Nucleus accumbens (tissue), 56 donors: ENCODE measurements at regions not wholly inside any gene's neighbourhood (a gene's known extent, or its start where the extent isn't known, plus 50 kb on each side); places are given as distances from the start of the nearest gene placed in this dataset.
"Not testable (repeated sequence)": the region's sequence is repeated elsewhere in the genome, so short reads cannot be mapped to it uniquely, and the experiment has no call there.

Experiments used
- DNase-seq, 56 donors: peaks; one replicate each; lab custom pipeline; 2025; lab: John Stamatoyannopoulos, UW

DNA sequence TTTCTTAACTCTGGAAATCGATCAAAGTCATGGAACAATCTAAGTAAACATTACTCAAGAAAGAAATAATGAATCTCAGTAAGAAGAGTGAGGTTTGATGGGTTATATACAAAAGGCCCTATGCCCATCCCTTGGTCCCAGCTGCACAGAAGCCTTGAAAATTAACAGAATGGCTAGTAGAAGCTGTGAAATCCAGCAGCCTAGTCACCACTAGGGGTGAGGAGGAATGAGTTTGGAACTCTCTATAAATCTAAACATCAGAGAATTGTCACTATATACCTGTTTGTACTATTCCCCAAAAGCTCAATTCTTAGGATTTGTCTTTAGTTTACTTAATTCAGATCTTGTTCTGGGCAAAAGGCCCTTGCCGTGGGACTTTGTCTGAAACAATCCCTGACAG lies 313.9 kb upstream of the GRID2 start:
- no peak for DNase-seq

GRCh38 chr4:91990726-91991125 lies 313.0 kb upstream of the GRID2 start:
- DNase-seq, result no peak

DNA sequence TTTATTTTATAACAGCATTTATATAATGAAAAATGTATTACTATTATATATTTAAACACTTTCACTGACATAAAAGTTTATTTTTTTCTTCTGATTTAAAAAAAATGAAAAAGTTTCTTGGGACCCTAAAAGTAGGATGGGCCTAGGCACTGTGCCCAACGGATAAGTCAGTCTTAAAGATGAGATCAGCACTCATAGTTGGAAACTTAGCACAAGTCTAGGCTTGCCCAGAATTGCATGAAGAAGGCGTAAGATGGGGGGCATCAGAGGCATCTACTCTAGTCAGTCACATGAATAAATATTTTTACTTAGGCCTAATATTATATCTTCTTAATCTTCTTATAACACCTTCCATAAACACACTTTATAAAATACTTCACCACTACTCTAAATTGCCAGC lies 306.7 kb upstream of the GRID2 start:
- no peak for DNase-seq

- no peak for DNase-seq
These were observed 290.6 kb upstream of the GRID2 start for GRCh38 chr4:92012899-92013867.

DNA sequence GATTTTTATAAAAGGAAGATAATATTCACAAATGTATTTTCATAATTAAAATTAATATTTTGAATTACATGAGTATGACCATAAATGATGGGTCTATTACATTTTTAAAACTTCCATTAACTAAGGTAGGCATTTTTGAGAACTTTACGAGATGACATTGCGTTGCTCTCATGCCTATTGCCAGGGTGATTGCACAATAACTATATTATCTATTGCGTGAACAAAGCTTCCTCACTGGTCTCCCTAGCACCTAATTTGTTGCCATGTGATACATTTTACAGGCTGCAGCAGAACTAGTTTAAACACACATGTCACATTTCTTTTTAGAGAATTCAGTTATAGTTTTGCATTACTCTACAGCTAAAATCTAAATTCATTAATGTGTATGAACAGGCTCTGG lies 289.7 kb upstream of the GRID2 start:
- DNase-seq, result no peak

- DNase-seq, result no peak
These were observed 282.6 kb upstream of the GRID2 start for GRCh38 chr4:92021203-92021602.

- no peak for DNase-seq
These were observed 282.0 kb upstream of the GRID2 start for GRCh38 chr4:92021788-92022187.

- DNase-seq, result not testable (repeated sequence)
These were observed 274.9 kb upstream of the GRID2 start for GRCh38 chr4:92028830-92029229.

GRCh38 chr4:92031825-92032224 lies 271.9 kb upstream of the GRID2 start:
- no peak for DNase-seq

DNA sequence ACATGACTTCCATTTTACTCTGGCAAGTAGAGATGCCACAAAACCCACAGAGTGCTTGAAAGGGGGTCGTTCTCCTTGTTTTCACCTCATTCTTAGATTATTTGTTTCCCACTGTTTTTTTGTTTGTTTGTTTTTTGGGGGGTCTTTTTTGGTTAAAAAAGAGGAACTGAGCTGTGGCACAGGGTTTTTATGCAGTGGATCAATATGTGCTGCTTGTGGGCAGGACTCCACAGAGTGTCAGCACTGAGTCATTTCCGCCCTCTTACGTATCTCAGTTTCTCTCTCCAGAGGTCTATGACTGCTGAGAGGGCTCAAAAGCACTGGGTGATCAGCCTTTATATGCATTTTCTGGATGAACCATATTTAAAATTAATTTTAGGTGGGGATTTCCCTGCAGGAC lies 268.1 kb upstream of the GRID2 start:
- no peak for DNase-seq

- no peak for DNase-seq
These were observed 258.0 kb upstream of the GRID2 start for GRCh38 chr4:92045718-92046117.

DNA sequence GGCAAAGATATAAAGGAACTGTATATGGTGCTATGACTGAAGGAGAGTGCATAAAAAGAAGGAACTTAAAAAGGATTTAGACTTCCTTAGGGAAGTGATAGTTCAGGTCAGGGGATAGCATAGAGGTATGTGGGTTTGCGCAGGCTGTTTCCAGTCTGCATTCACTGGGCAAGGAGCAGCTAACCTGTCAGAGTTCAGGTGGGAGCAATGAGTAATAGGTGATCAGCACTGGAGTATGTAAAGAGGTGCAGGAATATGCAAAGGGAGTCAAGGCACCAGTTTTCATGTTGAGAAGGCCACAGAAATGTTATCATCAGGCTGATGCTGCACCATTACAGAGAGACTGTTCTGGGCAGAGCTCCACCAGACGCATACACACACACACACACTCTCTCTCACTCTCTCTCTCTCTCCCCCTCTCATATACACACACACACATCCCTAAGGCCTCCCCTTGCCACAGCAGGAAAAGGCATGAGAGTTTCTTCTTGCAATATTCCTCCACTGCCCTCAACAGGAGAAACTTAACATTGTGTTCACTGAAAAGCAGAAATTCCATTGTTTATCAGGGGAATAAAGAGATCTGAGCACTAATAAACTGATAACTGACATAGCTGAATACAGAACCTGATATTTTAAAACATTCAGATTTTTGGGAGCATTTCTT lies 256.4 kb upstream of the GRID2 start:
- DNase-seq, result no peak

- no peak for DNase-seq
These were observed 252.9 kb upstream of the GRID2 start for GRCh38 chr4:92050875-92051274.

- no peak for DNase-seq
These were observed 244.2 kb upstream of the GRID2 start for GRCh38 chr4:92059615-92060014.

GRCh38 chr4:92060333-92060732 lies 243.4 kb upstream of the GRID2 start:
- no peak for DNase-seq

DNA sequence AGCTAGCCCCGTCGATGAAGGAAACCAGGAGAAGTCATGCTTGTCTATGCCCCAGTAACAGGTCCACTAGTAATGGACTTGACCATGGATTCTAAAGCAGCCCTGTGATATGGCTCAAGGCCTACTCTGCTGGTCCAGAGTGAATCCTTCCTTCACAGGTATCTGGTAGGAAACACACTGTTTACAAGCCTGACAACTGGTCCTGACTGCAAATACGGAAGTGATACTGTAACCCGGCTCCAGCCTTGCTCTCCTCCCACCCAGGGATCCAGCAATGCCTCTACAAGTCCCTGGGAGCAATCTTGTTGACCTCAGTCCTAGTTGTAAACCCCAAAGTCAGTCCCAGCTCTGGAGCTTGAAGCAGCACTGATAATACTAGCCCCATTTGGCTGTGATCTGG lies 239.2 kb upstream of the GRID2 start:
- no peak for DNase-seq

DNA sequence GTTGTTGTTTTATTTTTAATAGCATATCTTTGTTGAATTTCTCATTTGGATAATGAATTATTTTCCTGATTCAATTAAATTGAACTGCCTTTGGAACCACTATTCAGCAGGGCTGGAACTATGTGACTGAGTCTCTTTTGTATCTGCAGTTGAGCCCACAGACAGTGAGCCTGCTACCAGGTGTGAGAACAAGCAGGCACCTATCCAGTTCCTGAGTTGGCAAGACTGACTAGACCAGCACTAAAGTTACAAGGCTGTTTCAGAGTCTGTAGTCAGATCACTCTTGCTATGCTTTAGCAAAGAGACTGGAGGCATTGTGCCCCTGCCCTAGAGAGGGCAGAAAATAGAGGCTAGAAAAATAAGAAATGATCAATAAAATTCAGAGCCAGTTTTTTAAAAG lies 237.3 kb upstream of the GRID2 start:
- DNase-seq, result no peak

DNA sequence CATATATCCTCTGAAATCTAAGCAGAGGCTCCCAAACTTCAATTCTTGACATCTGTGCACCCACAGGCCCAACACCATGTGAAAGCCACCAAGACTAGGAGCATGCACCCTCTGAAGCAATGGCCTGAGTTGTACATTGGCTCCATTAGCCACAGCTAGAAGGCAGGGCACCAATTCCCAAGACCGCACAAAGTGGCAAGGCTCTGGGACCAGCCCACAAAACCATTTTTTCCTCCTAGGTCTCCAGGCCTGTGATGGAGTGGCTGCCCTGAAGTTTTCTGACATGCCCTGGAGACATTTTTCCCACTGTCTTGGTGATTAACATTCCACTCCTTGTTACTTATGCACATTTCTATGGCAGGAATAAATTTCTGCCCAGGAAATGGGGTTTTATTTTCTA lies 232.2 kb upstream of the GRID2 start:
- DNase-seq, result no peak

- DNase-seq, result no peak
These were observed 228.9 kb upstream of the GRID2 start for GRCh38 chr4:92074839-92075238.

- no peak for DNase-seq
These were observed 212.9 kb upstream of the GRID2 start for GRCh38 chr4:92090887-92091286.

DNA sequence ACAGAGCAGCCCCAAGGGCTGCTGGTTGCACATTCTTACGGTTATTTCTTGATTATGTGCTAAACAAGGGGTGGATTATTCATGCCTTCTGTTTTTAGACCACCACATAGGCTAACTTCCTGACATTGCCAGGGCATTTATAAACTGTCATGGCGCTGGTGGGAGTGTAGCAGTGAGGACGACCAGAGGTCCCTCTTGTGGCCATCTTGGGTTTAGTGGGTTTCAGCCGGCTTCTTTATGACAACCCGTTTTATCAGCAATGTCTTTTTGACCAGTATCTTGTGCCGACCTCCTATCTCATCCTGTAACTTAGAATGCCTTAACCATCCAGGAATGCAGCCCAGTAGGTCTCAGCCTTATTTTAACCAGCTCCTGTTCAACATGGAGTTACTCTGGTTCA lies 212.4 kb upstream of the GRID2 start:
- DNase-seq, result no peak

- no peak for DNase-seq
These were observed 203.9 kb upstream of the GRID2 start for GRCh38 chr4:92099861-92100260.
